ENCODE measurements at regions not wholly inside any gene's neighbourhood (a gene's known extent, or its start where the extent isn't known, plus 50 kb on each side); places are given as distances from the start of the nearest gene placed in this dataset.

DNA sequence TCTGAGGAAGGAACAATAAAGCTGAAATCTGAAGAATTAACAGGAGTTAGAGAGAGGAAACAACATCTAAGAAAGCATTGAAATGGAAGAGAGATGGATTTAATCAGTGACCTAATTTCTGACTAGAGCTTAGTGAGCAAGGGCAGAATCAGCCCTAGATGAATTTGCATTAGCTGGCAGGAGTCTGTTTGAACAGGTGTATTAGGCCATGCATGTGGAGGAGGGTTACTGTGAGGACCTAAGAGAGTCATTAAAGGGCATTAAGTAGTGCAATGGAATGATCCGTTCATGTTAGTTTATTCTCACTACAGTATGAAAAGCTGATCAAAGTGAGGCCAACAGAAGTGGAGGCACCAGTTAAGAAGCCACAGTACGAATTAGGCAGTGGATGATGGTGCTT, 285.3 kb downstream of the GRB14 start:
- H3K4me3 Mint-ChIP-seq, result no peak overlapping the region
- Histone ChIP-seq H3K27ac (ENCODE audit: low read depth, low read length) (no peak overlapping the region), H3K9ac (ENCODE audit: extremely low read depth, low read length, poor library complexity, severe bottlenecking) (no peak overlapping the region), H3K27me3 (ENCODE audit: control insufficient read depth, insufficient read depth, low read length, poor library complexity, severe bottlenecking) (no peaks in the 10 kb centered on the region), H3K4me1 (ENCODE audit: control insufficient read depth, insufficient read depth, low read length) (no peaks in the 10 kb centered on the region), H3K36me3 (ENCODE audit: control insufficient read depth, insufficient read depth, low read length) (no peaks in the 10 kb centered on the region), H3K4me3 (ENCODE audit: low read length) (no peak overlapping the region), H3K9me3 (ENCODE audit: control insufficient read depth, low read length) (no peaks in the 10 kb centered on the region)
- H3K27ac Mint-ChIP-seq, result no peak overlapping the region
- TF ChIP-seq, protein P1, sequence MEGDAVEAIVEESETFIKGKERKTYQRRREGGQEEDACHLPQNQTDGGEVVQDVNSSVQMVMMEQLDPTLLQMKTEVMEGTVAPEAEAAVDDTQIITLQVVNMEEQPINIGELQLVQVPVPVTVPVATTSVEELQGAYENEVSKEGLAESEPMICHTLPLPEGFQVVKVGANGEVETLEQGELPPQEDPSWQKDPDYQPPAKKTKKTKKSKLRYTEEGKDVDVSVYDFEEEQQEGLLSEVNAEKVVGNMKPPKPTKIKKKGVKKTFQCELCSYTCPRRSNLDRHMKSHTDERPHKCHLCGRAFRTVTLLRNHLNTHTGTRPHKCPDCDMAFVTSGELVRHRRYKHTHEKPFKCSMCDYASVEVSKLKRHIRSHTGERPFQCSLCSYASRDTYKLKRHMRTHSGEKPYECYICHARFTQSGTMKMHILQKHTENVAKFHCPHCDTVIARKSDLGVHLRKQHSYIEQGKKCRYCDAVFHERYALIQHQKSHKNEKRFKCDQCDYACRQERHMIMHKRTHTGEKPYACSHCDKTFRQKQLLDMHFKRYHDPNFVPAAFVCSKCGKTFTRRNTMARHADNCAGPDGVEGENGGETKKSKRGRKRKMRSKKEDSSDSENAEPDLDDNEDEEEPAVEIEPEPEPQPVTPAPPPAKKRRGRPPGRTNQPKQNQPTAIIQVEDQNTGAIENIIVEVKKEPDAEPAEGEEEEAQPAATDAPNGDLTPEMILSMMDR (conservative IDR thresholded peaks at IDR 0.05), result no peak
- peaks cover 19% of the 10 kb centered on the region for H3K4me1 Mint-ChIP-seq
- WGBS, 2 experiments (ENCODE audit: insufficient coverage in 1 of 2, insufficient read length in 1 of 2), result 80 to 85% methylated on average over 1 to 2 of the region's 2 CpGs
- no peaks in the 10 kb centered on the region for H3K36me3 Mint-ChIP-seq (ENCODE audit: low read depth)
- no peaks in the 10 kb centered on the region for H3K9me3 Mint-ChIP-seq
- DNase-seq, result no peak
- H3K27me3 Mint-ChIP-seq (ENCODE audit: insufficient read depth), result no peaks in the 10 kb centered on the region

DNA sequence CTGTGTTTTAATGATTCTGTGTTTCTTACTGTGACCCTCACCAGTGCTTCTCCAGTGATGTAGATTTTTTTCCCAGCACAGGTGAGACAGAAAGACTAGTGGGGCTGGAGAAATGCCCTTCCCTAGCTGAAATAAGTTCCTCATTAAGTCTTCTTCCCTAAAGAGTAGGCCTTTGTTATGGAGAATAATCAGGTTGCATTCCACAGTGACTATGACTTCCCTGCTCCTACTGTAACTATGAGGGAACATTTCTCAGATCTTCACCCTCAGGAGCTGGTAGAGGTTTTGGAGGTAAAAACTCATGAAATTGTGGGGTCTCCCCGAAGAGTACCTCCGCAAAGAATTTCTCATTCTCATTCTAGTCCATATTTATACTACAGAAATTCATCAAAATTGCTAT, 286.2 kb downstream of the GRB14 start:
- H3K4me1 ChIP-seq (ENCODE audit: control insufficient read depth, insufficient read depth, low read length), result no peaks in the 10 kb centered on the region
- Mint-ChIP-seq H3K27ac (no peak overlapping the region), H3K4me1 (peaks cover 19% of the 10 kb centered on the region), H3K4me3 (no peak overlapping the region), H3K27me3 (ENCODE audit: insufficient read depth) (no peaks in the 10 kb centered on the region), H3K9me3 (no peaks in the 10 kb centered on the region), H3K36me3 (ENCODE audit: low read depth) (no peaks in the 10 kb centered on the region)
- 94 to 100% methylated on average over 2 of the region's 2 CpGs for WGBS, 2 experiments (ENCODE audit: insufficient coverage in 1 of 2, insufficient read length in 1 of 2)
- H3K27me3 ChIP-seq (ENCODE audit: control insufficient read depth, insufficient read depth, low read length, poor library complexity, severe bottlenecking), result no peaks in the 10 kb centered on the region
- H3K27ac ChIP-seq (ENCODE audit: low read depth, low read length), result no peak overlapping the region
- H3K9me3 ChIP-seq (ENCODE audit: control insufficient read depth, low read length), result no peaks in the 10 kb centered on the region
- H3K9ac ChIP-seq (ENCODE audit: extremely low read depth, low read length, poor library complexity, severe bottlenecking), result no peak overlapping the region
- TF ChIP-seq, protein P1 (conservative IDR thresholded peaks at IDR 0.05), result no peak
- DNase-seq, result peak; percentile 42
- H3K4me3 ChIP-seq (ENCODE audit: low read length), result no peak overlapping the region
- H3K36me3 ChIP-seq (ENCODE audit: control insufficient read depth, insufficient read depth, low read length), result no peaks in the 10 kb centered on the region

DNA sequence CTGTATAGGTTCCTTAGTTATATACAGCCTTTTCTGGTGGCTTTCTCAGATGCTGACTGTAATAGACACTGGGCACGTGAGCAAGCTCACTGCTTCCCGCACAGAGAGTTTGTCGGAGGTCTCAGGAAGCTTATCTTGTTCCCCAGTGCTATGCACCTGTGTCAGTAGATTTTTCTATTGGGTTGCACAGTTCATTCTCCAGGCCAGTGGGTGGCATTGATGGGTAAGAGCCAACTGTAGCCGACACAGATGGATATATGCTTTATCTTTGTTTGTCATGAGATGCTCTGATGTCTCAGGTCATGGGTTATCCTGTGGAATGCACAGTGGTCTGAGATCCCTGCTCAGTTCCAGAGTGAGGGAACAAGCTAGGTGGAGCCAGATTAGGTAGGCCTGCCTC, 293.0 kb downstream of the GRB14 start:
- no peak overlapping the region for H3K4me3 ChIP-seq (ENCODE audit: low read length)
- no peaks in the 10 kb centered on the region for H3K27me3 ChIP-seq (ENCODE audit: control insufficient read depth, insufficient read depth, low read length, poor library complexity, severe bottlenecking)
- H3K4me1 ChIP-seq (ENCODE audit: control insufficient read depth, insufficient read depth, low read length), result no peaks in the 10 kb centered on the region
- no peaks in the 10 kb centered on the region for H3K9me3 Mint-ChIP-seq
- H3K27ac Mint-ChIP-seq, result no peak overlapping the region
- TF ChIP-seq, protein P1 (conservative IDR thresholded peaks at IDR 0.05), result no peak
- H3K27ac ChIP-seq (ENCODE audit: low read depth, low read length), result no peak overlapping the region
- no peaks in the 10 kb centered on the region for H3K9me3 ChIP-seq (ENCODE audit: control insufficient read depth, low read length)
- no peak for DNase-seq
- H3K4me1 Mint-ChIP-seq, result no peaks in the 10 kb centered on the region
- H3K4me3 Mint-ChIP-seq, result no peak overlapping the region
- H3K36me3 ChIP-seq (ENCODE audit: control insufficient read depth, insufficient read depth, low read length), result no peaks in the 10 kb centered on the region
- H3K36me3 Mint-ChIP-seq (ENCODE audit: low read depth), result no peaks in the 10 kb centered on the region
- H3K9ac ChIP-seq (ENCODE audit: extremely low read depth, low read length, poor library complexity, severe bottlenecking), result no peak overlapping the region
- 88 to 91% methylated on average over 3 to 4 of the region's 4 CpGs for WGBS, 2 experiments (ENCODE audit: insufficient coverage in 1 of 2, insufficient read length in 1 of 2)
- no peaks in the 10 kb centered on the region for H3K27me3 Mint-ChIP-seq (ENCODE audit: insufficient read depth)

All from endodermal cell (in vitro differentiated cells).